HFFc6 (cell line): ENCODE measurements at regions not wholly inside any gene's neighbourhood (a gene's known extent, or its start where the extent isn't known, plus 50 kb on each side); places are given as distances from the start of the nearest gene placed in this dataset.

ENCODE experiments used
- DNase-seq: peaks from one replicate; pipeline ENCODE4 v3.0.0-alpha.2; 2018
- H3K27ac Mint-ChIP-seq: 2 replicates; pipeline ENCODE4 v1.8.0; 2020; ENCODE audit warnings: mild to moderate bottlenecking, mixed read lengths
- H3K27me3 Mint-ChIP-seq: 2 replicates; pipeline ENCODE4 v1.8.0; 2021; ENCODE audit warnings: mild to moderate bottlenecking, moderate library complexity, mixed read lengths; ENCODE audit not compliant: insufficient read depth
- H3K36me3 Mint-ChIP-seq: 2 replicates; pipeline ENCODE4 v1.8.0; 2021; ENCODE audit warnings: low read depth, mixed read lengths
- H3K4me1 Mint-ChIP-seq: 2 replicates; pipeline ENCODE4 v1.8.0; 2020; ENCODE audit warnings: low read depth, mixed read lengths
- H3K4me3 Mint-ChIP-seq: 2 replicates; pipeline ENCODE4 v1.8.0; 2020; ENCODE audit warnings: mild to moderate bottlenecking, moderate library complexity, mixed read lengths
- H3K9me3 Mint-ChIP-seq: 2 replicates; pipeline ENCODE4 v1.8.0; 2020; ENCODE audit warnings: mild to moderate bottlenecking, mixed read lengths
- CTCF ChIP-seq: fragments of 200-600 bp; sonication (generic); IDR thresholded peaks from 2 replicates; pipeline ENCODE4 v1.5.0; 2021; ENCODE audit warnings: antibody characterized with exemption, mild to moderate bottlenecking

GRCh38 chr11:135075740-135076139, 663.7 kb upstream of the B3GAT1 start:
- peak; percentile 83 for TF ChIP-seq CTCF
- H3K27ac Mint-ChIP-seq, result no peak overlapping the region

GRCh38 chr11:135074397-135074998, 662.5 kb upstream of the B3GAT1 start:
- no peaks in the 10 kb centered on the region for H3K27me3 Mint-ChIP-seq

More at GRCh38 chr11:135075740-135076139, 663.7 kb upstream of the B3GAT1 start:
- H3K27me3 Mint-ChIP-seq, result no peaks in the 10 kb centered on the region
- H3K4me1 Mint-ChIP-seq, result no peaks in the 10 kb centered on the region
- no peaks in the 10 kb centered on the region; the same call in 1 of the 2 replicates for H3K36me3 Mint-ChIP-seq
- DNase-seq, result peak; percentile 32
- H3K9me3 Mint-ChIP-seq, result peaks cover 33% of the 10 kb centered on the region
- no peak overlapping the region for H3K4me3 Mint-ChIP-seq

GRCh38 chr11:135073870-135074269, 661.8 kb upstream of the B3GAT1 start:
- no peak for TF ChIP-seq CTCF
- no peaks in the 10 kb centered on the region for H3K27me3 Mint-ChIP-seq
- no peak overlapping the region for H3K27ac Mint-ChIP-seq
- H3K36me3 Mint-ChIP-seq, result no peaks in the 10 kb centered on the region; the same call in 1 of the 2 replicates
- peaks cover 6% of the 10 kb centered on the region; the same call in 1 of the 2 replicates for H3K4me1 Mint-ChIP-seq
- no peak for DNase-seq
- H3K4me3 Mint-ChIP-seq, result no peak overlapping the region
- peaks cover 33% of the 10 kb centered on the region for H3K9me3 Mint-ChIP-seq

More at GRCh38 chr11:135074397-135074998, 662.5 kb upstream of the B3GAT1 start:
- Mint-ChIP-seq H3K27ac (no peak overlapping the region), H3K4me3 (no peak overlapping the region), H3K36me3 (no peaks in the 10 kb centered on the region; the same call in 1 of the 2 replicates), H3K9me3 (peaks cover 33% of the 10 kb centered on the region), H3K4me1 (peaks cover 6% of the 10 kb centered on the region; the same call in 1 of the 2 replicates)
- DNase-seq, result no peak
- TF ChIP-seq CTCF, result no peak

- peaks cover 6% of the 10 kb centered on the region; the same call in 1 of the 2 replicates for H3K4me1 Mint-ChIP-seq
- TF ChIP-seq CTCF, result no peak
- H3K27ac Mint-ChIP-seq, result no peak overlapping the region
- H3K36me3 Mint-ChIP-seq, result no peaks in the 10 kb centered on the region; the same call in 1 of the 2 replicates
- DNase-seq, result no peak
- peaks cover 33% of the 10 kb centered on the region for H3K9me3 Mint-ChIP-seq
- no peak overlapping the region for H3K4me3 Mint-ChIP-seq
- H3K27me3 Mint-ChIP-seq, result peaks cover 2% of the 10 kb centered on the region; the same call in 1 of the 2 replicates
Observed at GRCh38 chr11:135073381-135073780, 661.3 kb upstream of the B3GAT1 start.

- no peaks in the 10 kb centered on the region; the same call in 1 of the 2 replicates for H3K36me3 Mint-ChIP-seq
- H3K27ac Mint-ChIP-seq, result no peak overlapping the region
- H3K4me1 Mint-ChIP-seq, result peaks cover 6% of the 10 kb centered on the region; the same call in 1 of the 2 replicates
- peaks cover 3% of the 10 kb centered on the region for H3K27me3 Mint-ChIP-seq
- no peak overlapping the region for H3K4me3 Mint-ChIP-seq
- DNase-seq, result peak; percentile 18
- H3K9me3 Mint-ChIP-seq, result peaks cover 32% of the 10 kb centered on the region
- TF ChIP-seq CTCF, result no peak
Observed at GRCh38 chr11:135069890-135070289, 657.8 kb upstream of the B3GAT1 start.
